ENCODE measurements at regions not wholly inside any gene's neighbourhood (a gene's known extent, or its start where the extent isn't known, plus 50 kb on each side); places are given as distances from the start of the nearest gene placed in this dataset.

DNA sequence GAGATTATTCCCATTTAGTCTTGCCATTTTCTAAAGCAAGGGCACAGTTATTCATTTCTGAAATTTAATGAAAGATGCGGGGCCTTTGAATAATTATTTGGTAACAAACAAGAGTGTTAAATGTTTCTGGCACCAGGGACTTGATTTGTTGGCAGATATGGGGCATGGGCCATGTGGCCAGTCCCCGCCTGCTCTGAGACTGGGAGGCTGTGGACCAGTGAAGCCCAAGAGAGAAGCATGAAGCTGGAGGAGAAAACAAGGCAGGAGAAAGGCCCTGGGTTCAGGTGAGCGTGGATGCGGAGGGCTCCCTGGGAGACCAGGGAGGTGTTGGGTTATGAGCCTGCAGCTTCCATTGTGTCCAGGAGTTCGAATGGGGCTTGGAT lies 378.5 kb downstream of the TCERG1L start:
- no peak for TF ChIP-seq CTCF (IDR thresholded peaks at IDR 0.05)
- TF ChIP-seq POLR2A (IDR thresholded peaks at IDR 0.05): no peak
